Thymus (tissue), 11 donors: ENCODE measurements at regions not wholly inside any gene's neighbourhood (a gene's known extent, or its start where the extent isn't known, plus 50 kb on each side); places are given as distances from the start of the nearest gene placed in this dataset.

Experiments
- DNase-seq, 9 donors: peaks; one replicate each; pipeline ENCODE4 v3.0.0-alpha.2; 2013; ENCODE audit warnings: low spot score in 9 of 9, low read depth in 6 of 9, missing footprints in 1 of 9
- H3K27ac ChIP-seq, 2 donors: one replicate each; pipeline ENCODE4 v1.5.1; 2013; ENCODE audit warnings: control low read depth in 1 of 2, low read depth in 1 of 2, low read length in 1 of 2, mild to moderate bottlenecking in 1 of 2, moderate library complexity in 1 of 2
- H3K27me3 ChIP-seq, 2 donors: one replicate each; pipeline ENCODE4 v1.5.1; 2013; ENCODE audit warnings: low read length in 1 of 2; ENCODE audit not compliant: control insufficient read depth in 2 of 2, insufficient read depth in 1 of 2
- H3K36me3 ChIP-seq, 2 donors: one replicate each; pipeline ENCODE4 v1.5.1; 2013; ENCODE audit warnings: low read length in 1 of 2, mild to moderate bottlenecking in 1 of 2, moderate library complexity in 1 of 2; ENCODE audit not compliant: control insufficient read depth in 2 of 2, insufficient read depth in 2 of 2
- H3K4me1 ChIP-seq, 2 donors: one replicate each; pipeline ENCODE4 v1.5.1; 2013; ENCODE audit warnings: low read length in 2 of 2; ENCODE audit not compliant: control insufficient read depth in 2 of 2, insufficient read depth in 2 of 2
- H3K4me3 ChIP-seq, 2 donors: one replicate each; pipeline ENCODE4 v1.5.1; 2013; ENCODE audit warnings: low read length in 2 of 2, control low read depth in 1 of 2, mild to moderate bottlenecking in 1 of 2
- H3K9me3 ChIP-seq, 2 donors: one replicate each; pipeline ENCODE4 v1.5.1; 2013; ENCODE audit warnings: low read length in 1 of 2, mild to moderate bottlenecking in 1 of 2; ENCODE audit not compliant: control insufficient read depth in 2 of 2, insufficient read depth in 1 of 2
- WGBS: extraction: QIAGEN DNeasy Blood & Tissue Kit; methylation state at CpG from one replicate; pipeline ENCODE4 v1.1.7; 2013; 5-methylcytosine and 5-hydroxymethylcytosine counted together
- donor health status: healthy.

GRCh38 chr1:80807981-80808380 is 992.8 kb upstream of the ADGRL2 start:
- Histone ChIP-seq H3K27me3 (no peaks in the 10 kb centered on the region), H3K9me3 (no peaks in the 10 kb centered on the region), H3K36me3 (no peaks in the 10 kb centered on the region), H3K4me1 (no peaks in the 10 kb centered on the region), H3K4me3 (no peak overlapping the region), H3K27ac (no peak overlapping the region)
- WGBS: 87% methylated on average over 2 of the region's 2 CpGs
- no peak for DNase-seq

GRCh38 chr1:80806431-80806830 is 994.3 kb upstream of the ADGRL2 start:
- Histone ChIP-seq H3K27ac (no peak overlapping the region), H3K9me3 (no peaks in the 10 kb centered on the region), H3K27me3 (no peaks in the 10 kb centered on the region), H3K36me3 (no peaks in the 10 kb centered on the region), H3K4me1 (no peaks in the 10 kb centered on the region), H3K4me3 (no peak overlapping the region)
- 95% methylated on average over 2 of the region's 2 CpGs for WGBS
- DNase-seq: no peak

- no peak for DNase-seq
- H3K36me3 ChIP-seq: no peaks in the 10 kb centered on the region
Measured at GRCh38 chr1:80801695-80802094, 999.0 kb upstream of the ADGRL2 start.

GRCh38 chr1:80799457-80799856 is 1001.3 kb upstream of the ADGRL2 start:
- H3K27me3 ChIP-seq: no peaks in the 10 kb centered on the region
- no peak overlapping the region for H3K4me3 ChIP-seq
- no peak overlapping the region for H3K27ac ChIP-seq
- H3K36me3 ChIP-seq: no peaks in the 10 kb centered on the region
- 63% methylated on average over 2 of the region's 2 CpGs for WGBS
- no peaks in the 10 kb centered on the region for H3K4me1 ChIP-seq
- no peak for DNase-seq
- no peaks in the 10 kb centered on the region for H3K9me3 ChIP-seq

More at GRCh38 chr1:80801695-80802094, 999.0 kb upstream of the ADGRL2 start:
- no peak overlapping the region for H3K4me3 ChIP-seq
- H3K4me1 ChIP-seq: no peaks in the 10 kb centered on the region
- no peak overlapping the region for H3K27ac ChIP-seq
- no peaks in the 10 kb centered on the region for H3K9me3 ChIP-seq
- no peaks in the 10 kb centered on the region for H3K27me3 ChIP-seq

GRCh38 chr1:80779275-80779674 is 1021.5 kb upstream of the ADGRL2 start:
- no peak for DNase-seq
- no peak overlapping the region for H3K4me3 ChIP-seq
- no peaks in the 10 kb centered on the region for H3K27me3 ChIP-seq
- H3K4me1 ChIP-seq: no peaks in the 10 kb centered on the region
- no peaks in the 10 kb centered on the region for H3K36me3 ChIP-seq
- H3K9me3 ChIP-seq: peaks cover 0 to 15% of the 10 kb centered on the region in 2 donors
- WGBS: 96% methylated on average over 2 of the region's 2 CpGs
- H3K27ac ChIP-seq: no peak overlapping the region

DNA sequence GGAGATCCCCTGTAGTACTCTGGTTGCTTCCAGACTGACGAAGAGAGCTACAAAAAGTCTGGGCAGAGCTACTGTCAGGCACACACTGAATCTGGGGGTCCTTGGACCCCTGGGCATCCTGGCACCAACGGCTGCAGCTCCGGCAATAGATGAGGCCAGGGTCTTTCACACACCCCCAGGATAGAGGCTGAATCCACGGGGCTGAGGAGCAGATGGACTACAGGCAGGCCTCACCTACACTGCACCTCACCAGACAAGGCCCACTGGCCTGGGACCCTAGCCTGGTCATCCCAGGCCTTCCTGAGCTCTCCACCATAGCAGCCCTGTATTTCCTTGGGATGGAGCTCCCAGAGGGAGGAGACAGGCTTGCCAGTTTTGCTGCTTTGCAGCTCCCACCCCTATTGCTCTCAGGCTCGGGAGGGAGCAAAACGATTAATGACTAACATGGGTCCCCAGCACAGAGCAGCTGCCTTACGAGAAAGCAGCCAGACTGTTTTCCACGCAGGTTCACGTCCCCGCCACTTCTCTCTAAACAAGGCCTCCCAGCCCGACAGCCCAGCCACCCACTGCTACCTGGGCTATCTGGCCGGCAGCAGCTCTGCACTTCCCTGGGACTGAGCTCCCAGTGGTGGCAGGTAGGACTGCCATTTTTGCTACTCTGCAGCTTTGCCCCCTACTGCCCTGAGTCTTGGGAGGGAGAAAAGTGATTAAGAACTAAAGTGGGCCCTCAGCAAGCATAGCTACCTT is 1022.5 kb upstream of the ADGRL2 start:
- 96% methylated on average over 12 of the region's 12 CpGs for WGBS
- Histone ChIP-seq H3K4me1 (no peaks in the 10 kb centered on the region), H3K27me3 (no peaks in the 10 kb centered on the region), H3K4me3 (no peak overlapping the region), H3K36me3 (no peaks in the 10 kb centered on the region), H3K27ac (no peak overlapping the region), H3K9me3 (peaks cover 0 to 15% of the 10 kb centered on the region in 2 donors)
- no peak for DNase-seq

- no peak overlapping the region for H3K27ac ChIP-seq
- no peak overlapping the region for H3K4me3 ChIP-seq
- WGBS: 94% methylated on average over 2 of the region's 2 CpGs
- no peaks in the 10 kb centered on the region for H3K36me3 ChIP-seq
- H3K27me3 ChIP-seq: no peaks in the 10 kb centered on the region
- DNase-seq: no peak
- H3K9me3 ChIP-seq: peaks cover 0 to 15% of the 10 kb centered on the region in 2 donors
- no peaks in the 10 kb centered on the region for H3K4me1 ChIP-seq
Measured at GRCh38 chr1:80776266-80776665, 1024.5 kb upstream of the ADGRL2 start.

GRCh38 chr1:80769208-80769750 is 1031.5 kb upstream of the ADGRL2 start:
- Histone ChIP-seq H3K4me3 (no peak overlapping the region), H3K9me3 (no peaks in the 10 kb centered on the region), H3K27ac (no peak overlapping the region), H3K4me1 (no peaks in the 10 kb centered on the region), H3K27me3 (no peaks in the 10 kb centered on the region), H3K36me3 (no peaks in the 10 kb centered on the region)
- DNase-seq: no peak
- WGBS: 91% methylated on average over 3 of the region's 3 CpGs

GRCh38 chr1:80767711-80768110 is 1033.0 kb upstream of the ADGRL2 start:
- DNase-seq: no peak
- Histone ChIP-seq H3K27me3 (no peaks in the 10 kb centered on the region), H3K36me3 (no peaks in the 10 kb centered on the region), H3K4me1 (no peaks in the 10 kb centered on the region), H3K4me3 (no peak overlapping the region), H3K9me3 (no peaks in the 10 kb centered on the region), H3K27ac (no peak overlapping the region)
- WGBS: 93% methylated on average over 2 of the region's 2 CpGs
